Calu3 (cell line): ENCODE measurements at regions not wholly inside any gene's neighbourhood (a gene's known extent, or its start where the extent isn't known, plus 50 kb on each side); places are given as distances from the start of the nearest gene placed in this dataset.

Experiments used
- BruUV-seq: library from RNA; stranded (reverse); fragments of 400-500 nt; replicated peaks from 2 replicates; lab custom pipeline; 2021; lab: Mats Ljungman, UMichigan
- CTCF ChIA-PET: fragments of 300-600 bp; sonication (Branson Sonifier 250); formaldehyde crosslinking; loops from one replicate; lab custom pipeline; 2022; ENCODE audit warnings: antibody characterized with exemption; lab: Charles Lee
- DNase-seq: peaks from one replicate; pipeline ENCODE4 v3.0.0; 2022
- H3K27ac Mint-ChIP-seq: one replicate; pipeline ENCODE4 v1.8.0; 2022; ENCODE audit warnings: mixed read lengths; ENCODE audit not compliant: unreplicated experiment
- H3K27me3 Mint-ChIP-seq: one replicate; pipeline ENCODE4 v1.8.0; 2022; ENCODE audit warnings: mixed read lengths; ENCODE audit not compliant: unreplicated experiment
- H3K36me3 Mint-ChIP-seq: one replicate; pipeline ENCODE4 v1.8.0; 2022; ENCODE audit warnings: mild to moderate bottlenecking, moderate library complexity, mixed read lengths; ENCODE audit not compliant: insufficient read depth, unreplicated experiment
- H3K4me1 Mint-ChIP-seq: one replicate; pipeline ENCODE4 v1.8.0; 2022; ENCODE audit warnings: mild to moderate bottlenecking, low read depth, mixed read lengths; ENCODE audit not compliant: unreplicated experiment
- H3K4me3 Mint-ChIP-seq: one replicate; pipeline ENCODE4 v1.8.0; 2022; ENCODE audit warnings: mild to moderate bottlenecking, low read depth, moderate library complexity, mixed read lengths; ENCODE audit not compliant: unreplicated experiment
- H3K9me3 Mint-ChIP-seq: one replicate; pipeline ENCODE4 v1.8.0; 2022; ENCODE audit warnings: low read depth, mixed read lengths; ENCODE audit not compliant: unreplicated experiment
- CTCF ChIP-seq: fragments of 200-600 bp; IDR thresholded peaks from one replicate; pipeline ENCODE4 v1.8.0; 2022; ENCODE audit warnings: antibody characterized with exemption; ENCODE audit not compliant: unreplicated experiment
- intact Hi-C: fragments of 100-400 bp; cut with micrococcal nuclease; formaldehyde crosslinking; loops from one replicate; pipeline ENCODE4 v1.10.0; 2022; ENCODE audit not compliant: unreplicated experiment

GRCh38 chr2:83459456-83459855 is 999.6 kb downstream of the SUCLG1 start:
- Mint-ChIP-seq H3K27me3 (no peaks in the 10 kb centered on the region), H3K9me3 (peaks cover 8% of the 10 kb centered on the region), H3K27ac (no peak overlapping the region), H3K36me3 (no peaks in the 10 kb centered on the region), H3K4me1 (no peaks in the 10 kb centered on the region), H3K4me3 (no peak overlapping the region)
- intact Hi-C loops: no loop called here
- no peak for TF ChIP-seq CTCF
- DNase-seq: no peak
- CTCF ChIA-PET: no interaction called here
- BruUV-seq: no TSS peak

GRCh38 chr2:83435989-83436388 is 1023.1 kb downstream of the SUCLG1 start:
- Mint-ChIP-seq H3K27ac (no peak overlapping the region), H3K4me1 (no peaks in the 10 kb centered on the region), H3K9me3 (peaks cover 6% of the 10 kb centered on the region), H3K27me3 (no peaks in the 10 kb centered on the region), H3K4me3 (no peak overlapping the region), H3K36me3 (no peaks in the 10 kb centered on the region)
- CTCF ChIA-PET: no interaction called here
- no peak for DNase-seq
- TF ChIP-seq CTCF: no peak
- no TSS peak for BruUV-seq
- intact Hi-C loops: no loop called here

- Mint-ChIP-seq H3K9me3 (peaks cover 14% of the 10 kb centered on the region), H3K27me3 (no peaks in the 10 kb centered on the region), H3K36me3 (no peaks in the 10 kb centered on the region), H3K4me1 (no peaks in the 10 kb centered on the region), H3K4me3 (no peak overlapping the region), H3K27ac (no peak overlapping the region)
- CTCF ChIA-PET: no interaction called here
- intact Hi-C loops: no loop called here
- DNase-seq: no peak
- TF ChIP-seq CTCF: no peak
- no TSS peak for BruUV-seq
These were observed 1038.1 kb downstream of the SUCLG1 start for GRCh38 chr2:83420993-83421392.

GRCh38 chr2:83394134-83394904 is 1064.8 kb downstream of the SUCLG1 start:
- Mint-ChIP-seq H3K27me3 (no peaks in the 10 kb centered on the region), H3K4me1 (no peaks in the 10 kb centered on the region), H3K36me3 (no peaks in the 10 kb centered on the region), H3K9me3 (peaks cover 7% of the 10 kb centered on the region), H3K4me3 (no peak overlapping the region), H3K27ac (no peak overlapping the region)
- no peak for DNase-seq
- intact Hi-C loops: no loop called here
- TF ChIP-seq CTCF: no peak
- BruUV-seq: no TSS peak
- CTCF ChIA-PET: no interaction called here
